BE2C (cell line): ENCODE measurements at regions not wholly inside any gene's neighbourhood (a gene's known extent, or its start where the extent isn't known, plus 50 kb on each side); places are given as distances from the start of the nearest gene placed in this dataset.
A peak's percentile ranks its signal among the peaks of the same experiment; 100 is the strongest.

Experiments
- DNase-seq: peaks from one replicate; pipeline ENCODE4 v3.0.0-alpha.2; 2020
- H3K27me3 ChIP-seq: fragments of 250-450 bp; sonication (Bioruptor Pico); 2 replicates; pipeline ENCODE4 v1.5.1; 2020; ENCODE audit warnings: mild to moderate bottlenecking
- H3K36me3 ChIP-seq: fragments of 250-450 bp; sonication (Bioruptor Pico); 2 replicates; pipeline ENCODE4 v1.5.1; 2020; ENCODE audit warnings: mild to moderate bottlenecking
- H3K4me1 ChIP-seq: fragments of 250-450 bp; sonication (Bioruptor Pico); 2 replicates; pipeline ENCODE4 v1.5.1; 2020
- H3K4me3 ChIP-seq: 2 replicates; pipeline ENCODE4 v1.5.1; 2011; ENCODE audit warnings: low read depth, low read length
- H3K9me3 ChIP-seq: fragments of 250-450 bp; sonication (Bioruptor Pico); 2 replicates; pipeline ENCODE4 v1.5.1; 2020
- CTCF ChIP-seq: IDR thresholded peaks from 2 replicates; pipeline ENCODE4 v1.5.1; 2012; ENCODE audit warnings: mild to moderate bottlenecking, low read depth, low read length

DNA sequence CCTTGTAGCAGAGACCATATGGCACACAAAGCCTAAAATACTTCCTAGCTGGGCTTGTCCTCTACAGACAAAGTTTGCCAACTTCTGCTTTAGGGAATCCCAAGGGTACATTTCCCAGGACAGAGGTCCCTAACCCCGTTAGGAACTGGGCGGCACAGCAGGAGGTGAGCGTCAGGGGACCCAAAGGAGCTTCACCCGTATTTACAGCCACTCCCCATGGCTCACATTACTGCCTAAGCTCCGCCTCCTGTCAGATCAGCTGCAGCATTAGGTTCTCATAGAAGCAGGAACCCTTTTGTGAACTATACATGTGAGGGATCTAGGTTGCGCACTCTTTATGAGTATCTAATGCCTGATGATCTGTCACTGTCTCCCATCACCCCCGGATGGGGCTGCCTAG, 88.5 kb upstream of the TRPM3 start:
- H3K4me3 ChIP-seq = no peak overlapping the region
- H3K27me3 ChIP-seq = no peaks in the 10 kb centered on the region
- no peak for TF ChIP-seq CTCF
- DNase-seq = peak; percentile 13
- H3K4me1 ChIP-seq = no peaks in the 10 kb centered on the region; the same call in 1 of the 2 replicates
- H3K36me3 ChIP-seq = no peaks in the 10 kb centered on the region
- no peaks in the 10 kb centered on the region; the same call in 1 of the 2 replicates for H3K9me3 ChIP-seq

GRCh38 chr9:71202931-71203330, 81.5 kb upstream of the TRPM3 start:
- no peaks in the 10 kb centered on the region for H3K36me3 ChIP-seq
- TF ChIP-seq CTCF = no peak
- DNase-seq = peak; percentile 27
- no peaks in the 10 kb centered on the region for H3K9me3 ChIP-seq
- no peaks in the 10 kb centered on the region for H3K27me3 ChIP-seq
- H3K4me3 ChIP-seq = no peak overlapping the region
- no peaks in the 10 kb centered on the region for H3K4me1 ChIP-seq

GRCh38 chr9:71191708-71192107, 70.3 kb upstream of the TRPM3 start:
- no peak for TF ChIP-seq CTCF
- H3K36me3 ChIP-seq = no peaks in the 10 kb centered on the region
- no peaks in the 10 kb centered on the region for H3K9me3 ChIP-seq
- H3K4me3 ChIP-seq = no peak overlapping the region
- no peaks in the 10 kb centered on the region for H3K27me3 ChIP-seq
- no peak for DNase-seq
- peaks cover 2% of the 10 kb centered on the region for H3K4me1 ChIP-seq

- H3K4me3 ChIP-seq = no peak overlapping the region
- DNase-seq = no peak
- H3K4me1 ChIP-seq = peaks cover 44% of the 10 kb centered on the region
- no peaks in the 10 kb centered on the region for H3K9me3 ChIP-seq
- TF ChIP-seq CTCF = no peak
- no peaks in the 10 kb centered on the region for H3K27me3 ChIP-seq
- no peaks in the 10 kb centered on the region for H3K36me3 ChIP-seq
Measured at GRCh38 chr9:71183251-71183650, 61.8 kb upstream of the TRPM3 start.

DNA sequence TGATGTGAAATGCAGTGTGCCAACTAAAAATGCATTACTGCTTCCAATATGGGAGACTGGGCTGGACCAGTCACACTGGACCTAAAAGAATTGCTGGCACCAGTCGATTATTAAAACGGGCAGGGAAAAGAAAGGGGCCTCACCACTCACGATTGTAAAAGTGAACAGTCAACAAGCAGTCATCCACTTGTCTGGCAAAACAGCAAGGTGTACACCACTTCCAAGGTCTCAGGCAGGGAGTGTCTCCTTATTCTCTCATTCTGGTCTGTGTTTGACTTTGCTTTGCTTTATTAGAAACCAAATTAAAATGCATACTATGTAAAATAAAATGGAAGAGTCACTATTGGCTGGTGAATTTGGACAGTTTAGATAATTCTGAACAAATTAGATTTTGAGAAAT, 57.8 kb upstream of the TRPM3 start:
- no peaks in the 10 kb centered on the region for H3K9me3 ChIP-seq
- no peak for DNase-seq
- H3K27me3 ChIP-seq = no peaks in the 10 kb centered on the region
- no peak for TF ChIP-seq CTCF
- H3K4me3 ChIP-seq = no peak overlapping the region
- H3K36me3 ChIP-seq = no peaks in the 10 kb centered on the region
- peaks cover 19% of the 10 kb centered on the region for H3K4me1 ChIP-seq

DNA sequence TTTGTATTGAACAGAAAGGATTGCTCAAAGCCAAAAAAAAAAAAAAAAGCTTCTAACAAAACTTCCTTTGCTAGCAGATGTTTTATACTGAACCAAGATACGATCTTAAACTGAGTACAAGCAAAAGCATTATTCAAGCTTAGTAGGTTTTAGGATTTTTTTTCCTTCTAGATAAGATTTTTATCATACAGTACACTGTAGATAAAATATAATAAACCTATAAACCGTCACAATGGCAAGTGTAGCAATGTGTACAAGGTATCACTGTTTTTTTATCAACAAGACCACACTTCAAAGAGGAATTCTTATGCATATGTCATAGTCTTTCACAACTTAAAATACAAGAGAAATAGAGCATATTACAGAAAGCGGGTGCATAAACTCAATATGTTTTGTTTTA, 56.5 kb upstream of the TRPM3 start:
- no peak for DNase-seq
- Histone ChIP-seq H3K9me3 (no peaks in the 10 kb centered on the region), H3K4me3 (no peak overlapping the region), H3K27me3 (no peaks in the 10 kb centered on the region), H3K36me3 (no peaks in the 10 kb centered on the region), H3K4me1 (peaks cover 8% of the 10 kb centered on the region; the same call in 1 of the 2 replicates)
- TF ChIP-seq CTCF = no peak
